ENCODE measurements at regions not wholly inside any gene's neighbourhood (a gene's known extent, or its start where the extent isn't known, plus 50 kb on each side); places are given as distances from the start of the nearest gene placed in this dataset.

- TF ChIP-seq POLR2AphosphoS5 (IDR thresholded peaks at IDR 0.05) (no peak), CTCF (IDR thresholded peaks at IDR 0.05) (no peak)
These were observed 81.6 kb downstream of the DNAAF9 start for GRCh38 chr20:3325864-3326263.

Measured in breast epithelium (tissue), 3 donors.